SJSA1 (cell line): ENCODE measurements at regions not wholly inside any gene's neighbourhood (a gene's known extent, or its start where the extent isn't known, plus 50 kb on each side); places are given as distances from the start of the nearest gene placed in this dataset.

Experiments
- DNase-seq, 2 experiments: peaks; one replicate each; pipeline ENCODE4 v3.0.0-alpha.2; 2015 to 2020; ENCODE audit warnings: low spot score in 2 of 2, low read depth in 1 of 2
- H3K27ac ChIP-seq: fragments of 250-450 bp; sonication (Bioruptor Pico); 2 replicates; pipeline ENCODE4 v1.5.1; 2020; ENCODE audit warnings: mild to moderate bottlenecking, moderate library complexity
- H3K27me3 ChIP-seq: fragments of 250-450 bp; sonication (Bioruptor Pico); replicated peaks from 2 replicates; pipeline ENCODE4 v1.5.1; 2020; ENCODE audit warnings: mild to moderate bottlenecking, moderate library complexity
- H3K36me3 ChIP-seq: fragments of 250-450 bp; sonication (Bioruptor Pico); 2 replicates; pipeline ENCODE4 v1.5.1; 2020; ENCODE audit warnings: mild to moderate bottlenecking
- H3K4me1 ChIP-seq: fragments of 250-450 bp; sonication (Bioruptor Pico); replicated peaks from 2 replicates; pipeline ENCODE4 v1.6.1; 2021; ENCODE audit warnings: mild to moderate bottlenecking
- H3K4me3 ChIP-seq: fragments of 250-450 bp; sonication (Bioruptor Pico); 2 replicates; pipeline ENCODE4 v1.5.1; 2020; ENCODE audit warnings: mild to moderate bottlenecking
- H3K9me3 ChIP-seq: fragments of 250-450 bp; sonication (Bioruptor Pico); replicated peaks from 2 replicates; pipeline ENCODE4 v1.5.1; 2020; ENCODE audit warnings: mild to moderate bottlenecking

DNA sequence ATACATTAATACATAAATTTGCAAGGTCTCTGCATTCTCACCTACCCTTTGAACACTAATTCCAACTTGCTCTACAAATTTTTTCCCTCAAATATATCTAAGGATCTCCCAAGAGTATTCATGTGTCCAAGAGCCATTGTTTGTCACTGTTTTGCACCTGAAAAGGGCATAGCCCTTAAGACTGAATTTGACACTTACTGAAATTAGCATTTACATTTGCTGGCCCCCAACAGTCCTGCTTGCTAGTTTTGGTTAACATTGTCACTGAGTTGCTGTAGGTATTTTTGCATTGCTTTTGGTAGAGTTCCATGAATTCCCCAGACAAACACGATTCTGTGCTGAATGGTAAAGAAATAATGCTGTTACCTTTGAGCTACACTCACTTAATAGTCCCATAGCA, 57.3 kb downstream of the KCNA4 start:
- H3K27ac ChIP-seq, result no peak overlapping the region
- H3K4me3 ChIP-seq, result no peak overlapping the region
- DNase-seq, result no peak
- no peaks in the 10 kb centered on the region for H3K4me1 ChIP-seq
- no peaks in the 10 kb centered on the region for H3K9me3 ChIP-seq
- no peaks in the 10 kb centered on the region for H3K27me3 ChIP-seq
- H3K36me3 ChIP-seq, result no peaks in the 10 kb centered on the region

- DNase-seq, result no peak
- Histone ChIP-seq H3K36me3 (no peaks in the 10 kb centered on the region), H3K27ac (no peak overlapping the region), H3K4me1 (no peaks in the 10 kb centered on the region), H3K9me3 (no peaks in the 10 kb centered on the region), H3K4me3 (no peak overlapping the region), H3K27me3 (no peaks in the 10 kb centered on the region)
Measured at GRCh38 chr11:29957431-29957830, 59.4 kb downstream of the KCNA4 start.

DNA sequence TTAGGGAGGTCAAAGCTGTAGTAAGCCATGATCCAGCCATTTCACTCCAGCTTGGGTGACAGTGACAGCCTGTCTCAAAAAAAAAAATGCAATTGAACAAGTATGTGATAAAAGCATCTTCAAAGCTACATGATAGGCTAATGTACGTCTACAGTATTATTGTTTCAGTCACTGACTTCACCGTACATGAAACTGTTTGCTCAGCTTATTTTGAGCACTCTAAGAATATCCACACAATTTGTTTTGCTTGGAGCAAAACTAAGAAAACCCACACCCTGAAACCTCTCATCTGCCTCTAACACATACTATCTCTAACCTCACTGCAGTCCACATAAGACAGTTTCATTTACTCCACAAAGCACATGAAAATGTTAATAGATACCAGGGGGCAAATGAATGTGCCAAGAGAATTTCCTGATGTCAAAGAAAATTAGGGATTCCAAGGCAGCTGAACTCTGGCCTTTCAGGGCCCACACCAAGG, 60.7 kb downstream of the KCNA4 start:
- H3K4me1 ChIP-seq, result no peaks in the 10 kb centered on the region
- no peaks in the 10 kb centered on the region for H3K27me3 ChIP-seq
- no peaks in the 10 kb centered on the region for H3K36me3 ChIP-seq
- H3K27ac ChIP-seq, result no peak overlapping the region
- no peak for DNase-seq
- H3K4me3 ChIP-seq, result no peak overlapping the region
- no peaks in the 10 kb centered on the region for H3K9me3 ChIP-seq

DNA sequence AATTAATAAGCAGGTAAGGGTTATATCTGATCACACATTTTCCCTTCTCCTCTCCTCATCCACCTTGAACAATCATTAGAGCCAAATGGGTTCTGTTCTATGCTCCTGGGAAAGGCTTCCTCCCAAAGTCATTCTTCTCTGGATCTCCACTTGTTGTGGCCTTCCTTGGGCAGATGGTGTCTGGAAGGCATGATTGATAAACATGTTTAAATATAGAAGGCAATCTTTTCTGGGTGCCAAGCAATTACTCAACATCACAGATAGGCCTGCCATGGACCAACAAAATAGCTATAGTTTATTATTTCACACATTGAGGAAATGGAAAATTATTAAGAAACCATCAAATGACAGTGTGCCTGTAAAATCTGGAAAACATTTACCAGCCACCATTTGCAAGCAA, 73.5 kb downstream of the KCNA4 start:
- H3K4me1 ChIP-seq, result no peaks in the 10 kb centered on the region
- H3K27ac ChIP-seq, result no peak overlapping the region
- H3K9me3 ChIP-seq, result no peaks in the 10 kb centered on the region
- no peak overlapping the region for H3K4me3 ChIP-seq
- H3K36me3 ChIP-seq, result no peaks in the 10 kb centered on the region
- no peaks in the 10 kb centered on the region for H3K27me3 ChIP-seq
- DNase-seq, result no peak

DNA sequence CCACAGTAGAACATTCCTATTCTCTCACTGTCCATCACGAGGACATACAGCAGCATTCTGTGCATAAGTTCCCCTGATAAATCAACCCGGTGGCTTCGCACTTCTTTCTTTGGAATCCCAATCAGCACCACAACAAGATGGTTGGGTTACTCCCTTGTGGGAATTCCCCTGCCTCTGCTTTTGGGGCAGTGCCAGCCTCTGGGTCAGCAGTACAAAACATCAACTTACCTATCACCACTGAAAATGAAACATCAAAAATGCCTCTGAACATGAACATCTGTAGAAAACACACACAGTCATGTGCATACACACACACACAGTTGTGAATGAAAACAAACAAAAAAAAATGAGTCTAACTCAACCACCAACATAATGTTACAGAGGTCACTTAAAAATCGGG, 79.3 kb downstream of the KCNA4 start:
- Histone ChIP-seq H3K9me3 (no peaks in the 10 kb centered on the region), H3K4me1 (no peaks in the 10 kb centered on the region), H3K27ac (no peak overlapping the region), H3K36me3 (no peaks in the 10 kb centered on the region), H3K4me3 (no peak overlapping the region), H3K27me3 (no peaks in the 10 kb centered on the region)
- no peak for DNase-seq

DNA sequence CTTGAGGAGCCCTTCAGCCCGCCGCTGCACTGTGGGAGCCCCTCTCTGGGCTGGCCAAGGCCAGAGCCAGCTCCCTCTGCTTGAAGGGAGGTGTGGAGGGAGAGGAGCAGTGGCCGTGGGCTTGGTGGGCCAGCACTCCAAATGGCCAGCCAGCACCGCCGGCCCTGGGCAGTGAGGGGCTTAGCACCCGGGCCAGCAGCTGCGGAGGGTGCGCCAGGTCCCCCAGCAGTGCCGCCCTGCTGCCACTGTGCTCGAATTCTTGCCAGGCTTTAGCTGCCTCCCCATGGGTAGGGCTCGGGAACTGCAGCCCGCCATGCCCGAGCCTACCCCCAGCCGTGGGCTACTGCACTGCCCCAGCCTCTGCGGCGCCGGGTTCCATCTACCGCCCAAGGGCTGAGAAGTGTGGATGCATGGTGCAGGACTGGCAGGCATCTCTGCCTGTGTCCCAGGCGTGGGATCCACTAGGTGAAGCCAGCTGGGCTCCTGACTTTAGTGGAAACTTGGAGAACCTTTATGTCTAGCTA, 82.7 kb downstream of the KCNA4 start:
- DNase-seq, result no peak
- no peak overlapping the region for H3K27ac ChIP-seq
- H3K9me3 ChIP-seq, result no peaks in the 10 kb centered on the region
- H3K36me3 ChIP-seq, result no peaks in the 10 kb centered on the region
- H3K27me3 ChIP-seq, result no peaks in the 10 kb centered on the region; the same call in 1 of the 2 replicates
- no peak overlapping the region for H3K4me3 ChIP-seq
- H3K4me1 ChIP-seq, result no peaks in the 10 kb centered on the region

GRCh38 chr11:29916040-29916439, 100.8 kb downstream of the KCNA4 start:
- no peak for DNase-seq
- H3K36me3 ChIP-seq, result no peaks in the 10 kb centered on the region
- no peaks in the 10 kb centered on the region for H3K27me3 ChIP-seq
- no peaks in the 10 kb centered on the region for H3K4me1 ChIP-seq
- H3K9me3 ChIP-seq, result no peaks in the 10 kb centered on the region
- no peak overlapping the region for H3K4me3 ChIP-seq
- no peak overlapping the region for H3K27ac ChIP-seq

DNA sequence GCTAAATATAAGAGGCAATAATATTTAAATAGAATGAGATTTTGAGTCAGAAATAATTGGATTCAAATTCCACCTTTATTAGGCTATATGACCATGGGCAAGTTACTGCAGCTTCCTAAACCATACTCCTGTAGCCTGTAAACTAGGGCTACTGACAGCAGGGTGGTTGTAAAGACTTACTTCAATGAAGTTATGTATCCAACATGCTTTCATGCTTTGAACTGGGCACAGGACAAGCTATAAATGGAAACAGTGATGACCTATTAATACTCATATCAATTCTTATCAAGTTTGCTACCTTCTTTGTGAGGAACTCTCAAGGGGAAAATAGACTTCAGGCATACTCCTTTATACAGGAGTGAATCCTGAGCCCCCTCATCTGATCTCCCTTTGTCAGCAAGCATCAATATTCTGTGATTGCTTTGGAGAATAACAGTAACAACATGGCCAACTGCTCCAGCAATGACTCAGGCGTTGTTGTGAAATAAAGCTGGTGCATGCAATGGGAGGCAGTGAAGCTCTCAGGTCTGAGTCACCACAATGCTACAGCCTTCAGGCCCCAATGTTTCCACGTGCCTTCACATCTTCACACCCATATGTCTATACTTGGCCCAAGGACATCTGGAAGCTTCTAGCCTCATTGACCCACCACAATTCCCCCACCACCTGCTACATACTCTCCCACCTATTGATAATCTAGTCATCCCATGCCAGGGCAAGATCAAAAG, 102.5 kb downstream of the KCNA4 start:
- H3K27ac ChIP-seq, result no peak overlapping the region
- H3K36me3 ChIP-seq, result no peaks in the 10 kb centered on the region
- H3K27me3 ChIP-seq, result no peaks in the 10 kb centered on the region
- H3K9me3 ChIP-seq, result no peaks in the 10 kb centered on the region
- H3K4me3 ChIP-seq, result no peak overlapping the region
- H3K4me1 ChIP-seq, result no peaks in the 10 kb centered on the region
- DNase-seq, result no peak

DNA sequence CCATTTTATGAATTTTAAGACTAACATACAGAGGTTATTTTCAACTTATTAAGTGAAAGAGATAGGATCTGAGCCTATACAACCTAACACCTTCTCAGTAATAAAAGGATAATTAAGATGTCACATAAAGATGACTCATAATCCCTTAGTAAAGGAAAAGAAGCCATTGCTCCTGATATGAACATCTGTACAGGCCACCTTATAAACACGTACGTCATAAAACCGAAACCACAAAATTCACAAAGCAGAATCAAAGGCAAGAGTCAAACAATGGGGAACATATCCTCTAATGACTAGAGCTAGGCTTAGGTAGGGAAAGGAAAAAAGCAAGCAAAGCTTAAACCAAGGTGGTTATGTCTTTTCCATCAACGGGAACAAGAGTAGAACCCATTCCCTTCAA, 103.5 kb downstream of the KCNA4 start:
- H3K9me3 ChIP-seq, result no peaks in the 10 kb centered on the region
- H3K4me1 ChIP-seq, result no peaks in the 10 kb centered on the region
- DNase-seq, result no peak
- no peak overlapping the region for H3K27ac ChIP-seq
- no peaks in the 10 kb centered on the region for H3K36me3 ChIP-seq
- H3K27me3 ChIP-seq, result no peaks in the 10 kb centered on the region
- H3K4me3 ChIP-seq, result no peak overlapping the region

- Histone ChIP-seq H3K9me3 (no peaks in the 10 kb centered on the region), H3K27me3 (no peaks in the 10 kb centered on the region), H3K4me1 (no peaks in the 10 kb centered on the region), H3K4me3 (no peak overlapping the region), H3K36me3 (no peaks in the 10 kb centered on the region), H3K27ac (no peak overlapping the region)
- no peak for DNase-seq
Measured at GRCh38 chr11:29900382-29900781, 116.4 kb downstream of the KCNA4 start.

- Histone ChIP-seq H3K27me3 (no peaks in the 10 kb centered on the region), H3K4me3 (no peak overlapping the region), H3K9me3 (no peaks in the 10 kb centered on the region), H3K27ac (no peak overlapping the region), H3K36me3 (no peaks in the 10 kb centered on the region), H3K4me1 (no peaks in the 10 kb centered on the region)
- no peak for DNase-seq
Measured at GRCh38 chr11:29879560-29879959, 137.3 kb downstream of the KCNA4 start.

- no peak for DNase-seq
Measured at GRCh38 chr11:29876192-29876591, 140.6 kb downstream of the KCNA4 start.

GRCh38 chr11:29847219-29847618, 169.6 kb downstream of the KCNA4 start:
- H3K36me3 ChIP-seq, result no peaks in the 10 kb centered on the region
- no peak overlapping the region for H3K4me3 ChIP-seq
- DNase-seq, result no peak
- H3K9me3 ChIP-seq, result no peaks in the 10 kb centered on the region
- no peaks in the 10 kb centered on the region for H3K27me3 ChIP-seq
- H3K4me1 ChIP-seq, result no peaks in the 10 kb centered on the region
- H3K27ac ChIP-seq, result no peak overlapping the region

More at GRCh38 chr11:29876192-29876591, 140.6 kb downstream of the KCNA4 start:
- H3K9me3 ChIP-seq, result no peaks in the 10 kb centered on the region
- H3K4me1 ChIP-seq, result no peaks in the 10 kb centered on the region
- H3K27ac ChIP-seq, result no peak overlapping the region
- no peaks in the 10 kb centered on the region for H3K36me3 ChIP-seq
- H3K4me3 ChIP-seq, result no peak overlapping the region
- no peaks in the 10 kb centered on the region for H3K27me3 ChIP-seq

- Histone ChIP-seq H3K4me3 (no peak overlapping the region), H3K27me3 (no peaks in the 10 kb centered on the region), H3K36me3 (no peaks in the 10 kb centered on the region)
Measured at GRCh38 chr11:29844701-29845379, 172.0 kb downstream of the KCNA4 start.

More at GRCh38 chr11:29844701-29845379, 172.0 kb downstream of the KCNA4 start:
- no peaks in the 10 kb centered on the region for H3K9me3 ChIP-seq
- DNase-seq, result no peak
- no peak overlapping the region for H3K27ac ChIP-seq
- no peaks in the 10 kb centered on the region for H3K4me1 ChIP-seq
